ENCODE measurements at regions not wholly inside any gene's neighbourhood (a gene's known extent, or its start where the extent isn't known, plus 50 kb on each side); places are given as distances from the start of the nearest gene placed in this dataset.
"Not testable (repeated sequence)": the region's sequence is repeated elsewhere in the genome, so short reads cannot be mapped to it uniquely, and the experiment has no call there.

GRCh38 chr5:87217480-87217879 lies 50.2 kb upstream of the RASA1 start:
- not testable (repeated sequence) for DNase-seq

Measured in DMS53 (cell line).